Skeletal muscle cell (primary cell): ENCODE measurements at regions not wholly inside any gene's neighbourhood (a gene's known extent, or its start where the extent isn't known, plus 50 kb on each side); places are given as distances from the start of the nearest gene placed in this dataset.
"Not testable (repeated sequence)": the region's sequence is repeated elsewhere in the genome, so short reads cannot be mapped to it uniquely, and the experiment has no call there.

Experiments used
- DNase-seq: peaks from one replicate; pipeline ENCODE4 v3.0.0-alpha.2; 2010; ENCODE audit warnings: low read depth
- H3K4me3 ChIP-seq: 2 replicates; pipeline ENCODE4 v1.5.1; 2011; ENCODE audit warnings: low read depth, mild to moderate bottlenecking, control low read depth, low read length, moderate library complexity

DNA sequence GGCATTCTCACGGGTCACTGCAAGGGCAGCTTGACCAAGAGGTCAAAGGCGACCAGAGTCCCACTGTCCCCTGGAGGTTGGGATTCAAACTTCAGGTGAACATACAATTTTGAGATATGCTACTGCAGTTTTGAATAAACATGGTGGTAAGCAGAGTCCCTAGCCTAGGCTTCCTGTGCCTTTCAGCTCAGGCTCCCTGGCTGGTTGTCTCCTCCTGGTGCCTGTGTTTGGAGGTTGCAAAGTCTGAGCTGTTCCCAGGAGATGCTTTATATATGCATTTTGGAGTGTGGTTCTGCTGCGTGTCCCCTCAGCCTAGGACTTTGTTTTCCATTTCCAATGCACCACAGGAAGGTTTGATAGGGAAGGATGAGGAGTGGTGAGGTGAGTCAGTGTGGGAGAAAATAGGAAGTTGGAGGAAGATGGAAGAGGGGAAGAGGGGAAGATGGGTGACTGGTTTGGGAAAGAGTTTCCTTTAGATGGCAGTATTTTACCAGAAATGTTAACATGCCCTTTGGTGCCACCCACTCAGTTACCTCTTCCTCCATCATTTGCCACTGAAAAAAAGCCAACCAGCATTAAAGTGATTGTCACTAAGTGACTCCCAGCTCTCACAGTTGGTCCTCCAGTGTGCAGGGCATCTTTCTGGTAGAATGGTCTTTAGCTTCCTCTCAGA lies 211.7 kb upstream of the AGTR2 start:
- no peak for DNase-seq
- H3K4me3 ChIP-seq = no peak overlapping the region

DNA sequence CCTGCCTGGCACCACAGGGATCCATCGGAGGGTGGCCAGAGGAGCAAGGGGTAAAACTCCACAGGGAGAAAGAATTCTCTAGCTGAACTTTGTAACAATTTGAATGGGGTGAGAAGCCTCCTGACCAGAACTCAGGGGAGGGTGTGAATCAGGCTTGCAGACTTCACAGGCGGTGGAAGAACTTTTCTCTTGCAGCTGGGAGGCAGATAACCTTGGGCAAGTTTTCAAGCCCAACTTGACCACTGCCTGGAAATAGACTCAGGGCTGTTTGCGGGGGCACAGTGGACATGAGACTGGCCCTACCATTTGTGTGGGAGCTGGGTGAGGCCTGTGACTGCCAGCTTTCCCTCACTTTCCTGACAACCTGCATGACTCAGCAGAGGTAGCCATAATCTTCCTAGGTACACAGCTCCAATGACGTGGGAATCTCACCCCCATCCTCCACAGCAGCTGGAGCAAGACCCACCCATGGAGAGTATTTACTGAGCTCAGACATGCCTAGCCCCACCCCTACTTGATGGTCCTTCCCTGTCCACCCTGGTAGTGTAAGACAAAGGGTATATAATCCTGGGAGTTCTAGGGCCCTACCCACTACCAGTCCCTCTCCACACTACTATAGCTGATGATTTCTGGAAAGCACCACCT lies 210.0 kb upstream of the AGTR2 start:
- DNase-seq = no peak
- no peak overlapping the region for H3K4me3 ChIP-seq

- H3K4me3 ChIP-seq = no peak overlapping the region
- DNase-seq = no peak
Observed at GRCh38 chrX:115966920-115967319, 203.6 kb upstream of the AGTR2 start.

DNA sequence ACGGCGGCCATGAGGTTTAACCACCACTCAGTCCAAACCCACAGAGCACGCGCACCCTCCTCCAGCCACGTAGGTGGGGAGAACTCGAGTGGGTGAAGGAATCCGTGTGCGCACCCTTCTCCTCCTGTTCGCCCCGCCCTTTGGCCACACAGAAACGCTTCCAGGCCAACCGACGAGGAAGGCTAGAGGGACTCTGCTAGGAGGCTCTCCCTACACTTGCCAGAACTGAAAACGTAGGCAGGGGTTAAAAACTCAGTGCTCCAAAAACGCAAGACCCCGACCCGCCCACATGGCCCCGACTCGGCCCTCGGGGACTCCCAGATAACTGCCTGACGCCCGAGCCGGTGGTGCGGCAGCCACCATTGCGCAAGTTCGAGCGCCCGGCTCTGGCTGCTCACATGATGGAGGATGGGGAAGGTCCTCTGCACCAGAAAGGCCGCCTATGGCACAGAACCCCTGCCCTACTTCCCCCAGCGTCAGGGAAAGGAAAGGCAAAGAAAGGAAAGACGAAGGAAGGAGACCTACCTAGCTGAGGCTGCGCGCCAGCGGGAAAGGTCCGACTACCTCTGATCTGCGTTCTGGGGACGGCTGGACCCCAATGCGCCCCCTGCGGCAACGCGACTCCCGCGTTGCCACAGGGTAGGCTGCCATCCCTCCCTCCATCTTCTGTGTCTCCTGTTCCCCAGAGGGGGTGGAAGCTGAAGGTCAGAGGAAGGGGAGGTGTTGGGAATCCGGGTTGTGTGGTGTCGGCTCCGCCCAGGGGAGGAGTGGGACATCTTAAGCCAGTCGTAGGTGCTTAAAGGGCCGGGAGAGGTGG lies 201.9 kb upstream of the AGTR2 start:
- no peak for DNase-seq
- H3K4me3 ChIP-seq = peak overlapping the region; percentile 52

- no peak for DNase-seq
- no peak overlapping the region for H3K4me3 ChIP-seq
Observed at GRCh38 chrX:115970718-115971117, 199.8 kb upstream of the AGTR2 start.

DNA sequence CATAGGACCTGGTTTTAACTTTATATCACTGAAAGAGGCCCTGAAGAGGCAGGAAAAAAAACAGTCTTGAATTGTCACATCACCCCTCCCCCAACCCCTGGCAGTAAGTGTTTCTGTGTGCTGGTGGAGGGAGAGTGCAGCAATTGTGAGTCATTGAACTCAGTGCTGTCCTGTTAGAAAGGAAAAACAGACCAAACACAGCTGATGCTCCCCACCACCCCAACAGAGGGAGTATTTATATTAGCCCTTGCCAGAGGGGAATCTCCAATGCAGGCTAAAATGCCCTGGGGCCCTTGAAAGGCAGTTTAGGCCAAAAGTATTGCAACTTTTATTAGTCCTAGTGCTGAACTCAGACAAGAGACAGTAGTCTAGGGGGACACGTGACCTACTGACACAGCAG lies 197.8 kb upstream of the AGTR2 start:
- DNase-seq = no peak
- H3K4me3 ChIP-seq = no peak overlapping the region

- no peak overlapping the region for H3K4me3 ChIP-seq
- no peak for DNase-seq
Observed at GRCh38 chrX:115978068-115978467, 192.5 kb upstream of the AGTR2 start.

- not testable (repeated sequence) for DNase-seq, H3K4me3 ChIP-seq
Observed at GRCh38 chrX:115983148-115983547, 187.4 kb upstream of the AGTR2 start.

DNA sequence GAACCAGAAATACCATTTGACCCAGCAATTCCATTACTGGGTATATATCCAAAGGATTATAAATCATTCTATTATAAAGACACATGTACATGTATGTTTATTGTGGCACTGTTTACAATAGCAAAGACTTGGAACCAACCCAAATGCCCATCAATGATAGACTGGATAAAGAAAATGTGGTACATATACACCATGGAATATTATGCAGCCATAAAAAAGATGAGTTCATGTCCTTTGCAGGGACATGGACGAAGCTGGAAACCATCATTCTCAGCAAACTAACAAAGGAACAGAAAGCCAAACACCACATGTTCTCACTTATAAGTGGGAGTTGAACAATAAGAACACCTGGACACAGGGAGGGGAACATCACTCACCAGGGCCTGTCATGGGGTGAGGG lies 183.1 kb upstream of the AGTR2 start:
- DNase-seq, H3K4me3 ChIP-seq: not testable (repeated sequence)

- H3K4me3 ChIP-seq = no peak overlapping the region
- no peak for DNase-seq
Observed at GRCh38 chrX:115988825-115989224, 181.7 kb upstream of the AGTR2 start.

GRCh38 chrX:115989686-115990085 lies 180.9 kb upstream of the AGTR2 start:
- DNase-seq = no peak
- H3K4me3 ChIP-seq = no peak overlapping the region

DNA sequence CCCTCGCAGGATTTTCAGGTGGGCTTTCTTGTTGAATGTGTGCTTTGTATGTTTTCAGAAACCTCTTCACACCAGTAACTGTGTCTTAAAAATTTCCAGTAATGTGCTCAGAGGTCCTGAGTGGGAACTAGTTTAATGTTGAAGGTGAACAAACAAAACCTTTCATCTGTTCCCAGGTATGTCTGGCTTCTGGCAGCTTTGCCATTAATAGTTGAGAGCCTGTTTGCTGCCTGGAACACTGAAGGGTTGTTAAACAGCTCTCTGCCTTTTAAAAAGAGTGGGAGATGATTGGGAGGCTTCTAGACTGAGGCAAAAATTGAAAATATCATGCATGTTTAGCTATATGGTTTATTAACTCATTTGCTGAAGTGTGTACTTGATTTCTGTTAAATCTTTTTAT lies 161.2 kb upstream of the AGTR2 start:
- no peak for DNase-seq
- H3K4me3 ChIP-seq = no peak overlapping the region

GRCh38 chrX:116009861-116010710 lies 160.5 kb upstream of the AGTR2 start:
- DNase-seq = no peak

GRCh38 chrX:116010939-116011338 lies 159.6 kb upstream of the AGTR2 start:
- no peak for DNase-seq

More at GRCh38 chrX:116009861-116010710, 160.5 kb upstream of the AGTR2 start:
- no peak overlapping the region for H3K4me3 ChIP-seq

DNA sequence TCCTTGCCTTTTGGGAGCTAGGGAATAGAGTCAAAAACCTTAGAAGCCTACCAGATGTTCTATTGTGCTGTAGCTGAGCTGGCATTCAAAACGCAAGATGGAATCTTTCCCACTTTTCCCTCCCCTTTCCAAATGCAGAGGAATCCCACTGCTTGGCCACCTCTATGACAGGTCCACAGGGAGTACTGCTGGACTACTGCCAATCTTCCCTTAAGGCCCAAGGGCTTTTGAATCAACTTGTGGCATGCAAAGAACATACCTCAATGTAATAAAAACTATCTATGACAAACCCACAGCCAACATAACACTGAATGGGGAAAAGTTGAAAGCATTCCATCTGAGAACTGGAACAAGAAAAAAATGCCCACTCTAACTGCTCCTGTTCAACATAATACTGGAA lies 139.2 kb upstream of the AGTR2 start:
- H3K4me3 ChIP-seq = no peak overlapping the region
- no peak for DNase-seq

More at GRCh38 chrX:116010939-116011338, 159.6 kb upstream of the AGTR2 start:
- H3K4me3 ChIP-seq = no peak overlapping the region
